CD4-positive, CD25-positive, alpha-beta regulatory T cell (primary cell): ENCODE measurements at regions not wholly inside any gene's neighbourhood (a gene's known extent, or its start where the extent isn't known, plus 50 kb on each side); places are given as distances from the start of the nearest gene placed in this dataset.

ENCODE experiments used
- ATAC-seq, 2 donors: fragments of 150-1000 bp; cut with Tn5 transposase; one replicate each; pipeline ENCODE4 v1.10.0; 2021; ENCODE audit warnings: low read depth in 2 of 2, moderate number of reproducible peaks in 2 of 2, moderate library complexity in 1 of 2
- DNase-seq, 3 donors: peaks; one replicate each; pipeline versions ENCODE4 v3.0.0 to v3.0.0-alpha.2; 2012 to 2022; ENCODE audit warnings: mixed read lengths in 1 of 3
- H3K27ac ChIP-seq: one replicate; pipeline ENCODE4 v1.7.0; 2013; ENCODE audit warnings: mild to moderate bottlenecking, low read length; ENCODE audit not compliant: insufficient read depth, poor library complexity, severe bottlenecking
- H3K27me3 ChIP-seq: one replicate; pipeline ENCODE4 v1.7.0; 2013; ENCODE audit warnings: low read length; ENCODE audit not compliant: control insufficient read depth, insufficient read depth
- H3K36me3 ChIP-seq: one replicate; pipeline ENCODE4 v1.7.0; 2013; ENCODE audit warnings: mild to moderate bottlenecking, low read length, moderate library complexity; ENCODE audit not compliant: control insufficient read depth, insufficient read depth
- H3K4me1 ChIP-seq: 2 replicates; pipeline ENCODE4 v1.7.0; 2013; ENCODE audit warnings: mild to moderate bottlenecking, low read length; ENCODE audit not compliant: insufficient read depth, control insufficient read depth, poor library complexity, severe bottlenecking
- H3K4me3 ChIP-seq: one replicate; pipeline ENCODE4 v1.7.0; 2013; ENCODE audit warnings: low read depth, mild to moderate bottlenecking, low read length, moderate library complexity
- H3K9me3 ChIP-seq, 2 experiments: 1 replicate in 1 of 2; 2 replicates in 1 of 2; pipeline ENCODE4 v1.7.0; 2013; ENCODE audit warnings: low read length in 2 of 2, mild to moderate bottlenecking in 1 of 2, moderate library complexity in 1 of 2; ENCODE audit not compliant: control insufficient read depth in 2 of 2
- H3K27ac Mint-ChIP-seq, 3 donors: one replicate each; pipeline ENCODE4 v1.8.0; 2020 to 2022; ENCODE audit warnings: mild to moderate bottlenecking in 3 of 3, mixed read lengths in 3 of 3, moderate library complexity in 2 of 3
- H3K27me3 Mint-ChIP-seq: one replicate; pipeline ENCODE4 v1.8.0; 2022; ENCODE audit warnings: mild to moderate bottlenecking, mixed read lengths
- H3K36me3 Mint-ChIP-seq: one replicate; pipeline ENCODE4 v1.8.0; 2020; ENCODE audit warnings: mixed read lengths
- H3K4me1 Mint-ChIP-seq, 4 donors: one replicate each; pipeline ENCODE4 v1.8.0; 2020 to 2022; ENCODE audit warnings: mixed read lengths in 4 of 4, mild to moderate bottlenecking in 1 of 4
- H3K4me3 Mint-ChIP-seq, 4 donors: one replicate each; pipeline ENCODE4 v1.8.0; 2020 to 2022; ENCODE audit warnings: mild to moderate bottlenecking in 4 of 4, mixed read lengths in 4 of 4, moderate library complexity in 3 of 4
- H3K9me3 Mint-ChIP-seq, 7 donors: one replicate each; pipeline ENCODE4 v1.8.0; 2020 to 2022; ENCODE audit warnings: mixed read lengths in 7 of 7, mild to moderate bottlenecking in 3 of 7, moderate library complexity in 2 of 7

- Histone ChIP-seq H3K27me3 (no peaks in the 10 kb centered on the region), H3K36me3 (no peaks in the 10 kb centered on the region), H3K9me3 (no peaks in the 10 kb centered on the region), H3K4me3 (no peak overlapping the region), H3K4me1 (no peaks in the 10 kb centered on the region), H3K27ac (no peak overlapping the region)
- no peak overlapping the region for H3K4me3 Mint-ChIP-seq
- no peak for DNase-seq
- peaks cover 0 to 9% (median 3%) of the 10 kb centered on the region in 7 donors for H3K9me3 Mint-ChIP-seq
- no peak for ATAC-seq
- H3K36me3 Mint-ChIP-seq: no peaks in the 10 kb centered on the region
- no peak overlapping the region for H3K27ac Mint-ChIP-seq
- H3K4me1 Mint-ChIP-seq: peaks cover 0 to 2% (median 0%) of the 10 kb centered on the region in 4 donors
- H3K27me3 Mint-ChIP-seq: no peaks in the 10 kb centered on the region
These were observed 220.9 kb upstream of the CDC14C start for GRCh38 chr7:48703466-48703865.

- no peaks in the 10 kb centered on the region for H3K36me3 Mint-ChIP-seq
- no peak overlapping the region for H3K27ac ChIP-seq
- no peaks in the 10 kb centered on the region for H3K27me3 ChIP-seq
- no peak for DNase-seq
- no peak overlapping the region for H3K27ac Mint-ChIP-seq
- no peaks in the 10 kb centered on the region for H3K4me1 ChIP-seq
- no peaks in the 10 kb centered on the region for H3K4me1 Mint-ChIP-seq
- no peaks in the 10 kb centered on the region for H3K36me3 ChIP-seq
- peaks cover 0 to 7% (median 0%) of the 10 kb centered on the region in 7 donors for H3K9me3 Mint-ChIP-seq
- no peaks in the 10 kb centered on the region for H3K9me3 ChIP-seq
- H3K27me3 Mint-ChIP-seq: no peaks in the 10 kb centered on the region
- H3K4me3 Mint-ChIP-seq: no peak overlapping the region
- ATAC-seq: no peak
- no peak overlapping the region for H3K4me3 ChIP-seq
These were observed 216.2 kb upstream of the CDC14C start for GRCh38 chr7:48708122-48708521.

- Histone ChIP-seq H3K36me3 (no peaks in the 10 kb centered on the region), H3K4me1 (no peaks in the 10 kb centered on the region), H3K27ac (no peak overlapping the region), H3K9me3 (no peaks in the 10 kb centered on the region), H3K27me3 (no peaks in the 10 kb centered on the region), H3K4me3 (no peak overlapping the region)
- H3K27ac Mint-ChIP-seq: no peak overlapping the region
- no peaks in the 10 kb centered on the region for H3K27me3 Mint-ChIP-seq
- DNase-seq (no peak), ATAC-seq (no peak)
- no peak overlapping the region for H3K4me3 Mint-ChIP-seq
- H3K4me1 Mint-ChIP-seq: no peaks in the 10 kb centered on the region
- no peaks in the 10 kb centered on the region for H3K36me3 Mint-ChIP-seq
- H3K9me3 Mint-ChIP-seq: peaks cover 0 to 7% (median 0%) of the 10 kb centered on the region in 7 donors
These were observed 215.7 kb upstream of the CDC14C start for GRCh38 chr7:48708635-48709034.

- no peaks in the 10 kb centered on the region for H3K36me3 Mint-ChIP-seq
- H3K27ac ChIP-seq: no peak overlapping the region
- H3K4me3 Mint-ChIP-seq: no peak overlapping the region
- H3K9me3 ChIP-seq: no peaks in the 10 kb centered on the region
- H3K27me3 ChIP-seq: no peaks in the 10 kb centered on the region
- H3K27me3 Mint-ChIP-seq: no peaks in the 10 kb centered on the region
- no peak overlapping the region for H3K4me3 ChIP-seq
- no peaks in the 10 kb centered on the region for H3K36me3 ChIP-seq
- no peaks in the 10 kb centered on the region for H3K4me1 Mint-ChIP-seq
- ATAC-seq: no peak
- no peak overlapping the region for H3K27ac Mint-ChIP-seq
- no peak for DNase-seq
- peaks cover 0 to 7% (median 0%) of the 10 kb centered on the region in 7 donors for H3K9me3 Mint-ChIP-seq
- no peaks in the 10 kb centered on the region for H3K4me1 ChIP-seq
These were observed 213.4 kb upstream of the CDC14C start for GRCh38 chr7:48710995-48711394.

GRCh38 chr7:48718731-48719378, 205.5 kb upstream of the CDC14C start:
- Histone ChIP-seq H3K9me3 (no peaks in the 10 kb centered on the region), H3K4me1 (no peaks in the 10 kb centered on the region), H3K36me3 (no peaks in the 10 kb centered on the region), H3K4me3 (no peak overlapping the region), H3K27ac (no peak overlapping the region), H3K27me3 (no peaks in the 10 kb centered on the region)
- Mint-ChIP-seq H3K4me1 (no peaks in the 10 kb centered on the region), H3K27ac (no peak overlapping the region), H3K36me3 (no peaks in the 10 kb centered on the region), H3K9me3 (peaks cover 0 to 8% (median 3%) of the 10 kb centered on the region in 7 donors), H3K27me3 (no peaks in the 10 kb centered on the region), H3K4me3 (no peak overlapping the region)
- ATAC-seq: no peak
- no peak for DNase-seq

GRCh38 chr7:48728799-48729198, 195.5 kb upstream of the CDC14C start:
- Mint-ChIP-seq H3K4me1 (no peaks in the 10 kb centered on the region), H3K27me3 (no peaks in the 10 kb centered on the region), H3K27ac (no peak overlapping the region), H3K9me3 (peaks cover under 1 to 24% (median 9%) of the 10 kb centered on the region in 7 donors), H3K4me3 (no peak overlapping the region), H3K36me3 (no peaks in the 10 kb centered on the region)
- H3K27me3 ChIP-seq: no peaks in the 10 kb centered on the region
- no peaks in the 10 kb centered on the region for H3K36me3 ChIP-seq
- H3K9me3 ChIP-seq: no peaks in the 10 kb centered on the region
- no peak overlapping the region for H3K27ac ChIP-seq
- no peaks in the 10 kb centered on the region for H3K4me1 ChIP-seq
- H3K4me3 ChIP-seq: no peak overlapping the region
- no peak for DNase-seq
- ATAC-seq: no peak

- Mint-ChIP-seq H3K36me3 (no peaks in the 10 kb centered on the region), H3K4me3 (no peak overlapping the region), H3K27me3 (no peaks in the 10 kb centered on the region), H3K4me1 (no peaks in the 10 kb centered on the region), H3K9me3 (peaks cover 2 to 20% (median 7%) of the 10 kb centered on the region in 7 donors), H3K27ac (no peak overlapping the region)
- DNase-seq: no peak
- Histone ChIP-seq H3K27me3 (no peaks in the 10 kb centered on the region), H3K4me1 (no peaks in the 10 kb centered on the region), H3K27ac (no peak overlapping the region), H3K4me3 (no peak overlapping the region), H3K9me3 (peaks cover 2 to 11% of the 10 kb centered on the region in 2 experiments), H3K36me3 (no peaks in the 10 kb centered on the region)
- ATAC-seq: no peak
These were observed 189.5 kb upstream of the CDC14C start for GRCh38 chr7:48734695-48735406.

- no peak overlapping the region for H3K27ac Mint-ChIP-seq
- H3K4me3 Mint-ChIP-seq: no peak overlapping the region
- H3K4me1 ChIP-seq: no peaks in the 10 kb centered on the region
- ATAC-seq: no peak
- no peaks in the 10 kb centered on the region for H3K27me3 ChIP-seq
- no peak for DNase-seq
- no peaks in the 10 kb centered on the region for H3K4me1 Mint-ChIP-seq
- no peaks in the 10 kb centered on the region for H3K27me3 Mint-ChIP-seq
- H3K36me3 ChIP-seq: no peaks in the 10 kb centered on the region
- no peak overlapping the region for H3K4me3 ChIP-seq
- no peaks in the 10 kb centered on the region for H3K36me3 Mint-ChIP-seq
- H3K9me3 ChIP-seq: peaks cover 2 to 11% of the 10 kb centered on the region in 2 experiments
- H3K27ac ChIP-seq: no peak overlapping the region
- H3K9me3 Mint-ChIP-seq: peaks cover 2 to 21% (median 8%) of the 10 kb centered on the region in 7 donors
These were observed 182.8 kb upstream of the CDC14C start for GRCh38 chr7:48741545-48741944.
